GM18520 (cell line): ENCODE measurements at regions not wholly inside any gene's neighbourhood (a gene's known extent, or its start where the extent isn't known, plus 50 kb on each side); places are given as distances from the start of the nearest gene placed in this dataset.
"Not testable (repeated sequence)": the region's sequence is repeated elsewhere in the genome, so short reads cannot be mapped to it uniquely, and the experiment has no call there.

ENCODE experiments used
- ATAC-seq: cut with Tn5 transposase; IDR thresholded peaks from one replicate; pipeline ENCODE4 v1.9.1; 2021; ENCODE audit not compliant: unreplicated experiment

- no peak for ATAC-seq
These were observed 54.4 kb upstream of the JAK1 start for GRCh38 chr1:65020774-65021173.

GRCh38 chr1:65021795-65022194 lies 55.4 kb upstream of the JAK1 start:
- no peak for ATAC-seq

GRCh38 chr1:65022216-65022615 lies 55.9 kb upstream of the JAK1 start:
- ATAC-seq = no peak

- no peak for ATAC-seq
These were observed 59.4 kb upstream of the JAK1 start for GRCh38 chr1:65025794-65026193.

- no peak for ATAC-seq
These were observed 59.9 kb upstream of the JAK1 start for GRCh38 chr1:65026235-65026634.

- no peak for ATAC-seq
These were observed 61.5 kb upstream of the JAK1 start for GRCh38 chr1:65027666-65028358.

GRCh38 chr1:65029434-65029833 lies 63.1 kb upstream of the JAK1 start:
- not testable (repeated sequence) for ATAC-seq

GRCh38 chr1:65034879-65035278 lies 68.5 kb upstream of the JAK1 start:
- ATAC-seq = not testable (repeated sequence)

- ATAC-seq = no peak
These were observed 70.3 kb upstream of the JAK1 start for GRCh38 chr1:65036570-65037051.

GRCh38 chr1:65039066-65039465 lies 72.7 kb upstream of the JAK1 start:
- no peak for ATAC-seq

- ATAC-seq = no peak
These were observed 73.2 kb upstream of the JAK1 start for GRCh38 chr1:65039508-65039907.

- no peak for ATAC-seq
These were observed 76.1 kb upstream of the JAK1 start for GRCh38 chr1:65042467-65042866.

GRCh38 chr1:65044411-65044810 lies 78.1 kb upstream of the JAK1 start:
- ATAC-seq = no peak

GRCh38 chr1:65045022-65045817 lies 78.9 kb upstream of the JAK1 start:
- no peak for ATAC-seq

GRCh38 chr1:65048335-65048734 lies 82.0 kb upstream of the JAK1 start:
- ATAC-seq = no peak

- no peak for ATAC-seq
These were observed 83.8 kb upstream of the JAK1 start for GRCh38 chr1:65049941-65050713.

- ATAC-seq = no peak
These were observed 84.4 kb upstream of the JAK1 start for GRCh38 chr1:65050735-65051134.

GRCh38 chr1:65054481-65054880 lies 88.1 kb upstream of the JAK1 start:
- ATAC-seq = no peak

- no peak for ATAC-seq
These were observed 89.4 kb upstream of the JAK1 start for GRCh38 chr1:65055747-65056146.

- no peak for ATAC-seq
These were observed 89.9 kb upstream of the JAK1 start for GRCh38 chr1:65056234-65056633.

GRCh38 chr1:65056866-65057265 lies 90.5 kb upstream of the JAK1 start:
- no peak for ATAC-seq
